Bronchial epithelial cell (primary cell): ENCODE measurements at regions not wholly inside any gene's neighbourhood (a gene's known extent, or its start where the extent isn't known, plus 50 kb on each side); places are given as distances from the start of the nearest gene placed in this dataset.
"Not testable (repeated sequence)": the region's sequence is repeated elsewhere in the genome, so short reads cannot be mapped to it uniquely, and the experiment has no call there.

Experiments
- DNase-seq: peaks from one replicate; pipeline ENCODE4 v3.0.0-alpha.2; 2010; ENCODE audit warnings: low read depth
- FAIRE-seq: peaks from 2 replicates; lab custom pipeline; 2011; peaks lifted over from hg19 to GRCh38; lab: Jason Lieb, UNC
- H3K27me3 ChIP-seq: 2 replicates; pipeline ENCODE4 v1.5.1; 2011; ENCODE audit warnings: low read length; ENCODE audit not compliant: control insufficient read depth, insufficient read depth
- H3K36me3 ChIP-seq: 2 replicates; pipeline ENCODE4 v1.5.1; 2011; ENCODE audit warnings: low read length; ENCODE audit not compliant: control insufficient read depth, insufficient read depth
- H3K4me3 ChIP-seq: 2 replicates; pipeline ENCODE4 v1.5.1; 2011; ENCODE audit warnings: mild to moderate bottlenecking, low read depth, low read length, control low read depth
- CTCF ChIP-seq: IDR thresholded peaks from 2 replicates; pipeline ENCODE4 v1.5.1; 2011; ENCODE audit warnings: mild to moderate bottlenecking, moderate library complexity, low read length, control low read depth, inconsistent platforms; ENCODE audit not compliant: insufficient read depth, severe bottlenecking

- H3K4me3 ChIP-seq: no peak overlapping the region
- H3K27me3 ChIP-seq: no peaks in the 10 kb centered on the region
- TF ChIP-seq CTCF: no peak
- FAIRE-seq: no peak
- DNase-seq: no peak
- H3K36me3 ChIP-seq: no peaks in the 10 kb centered on the region
Measured at GRCh38 chr3:74921676-74922075, 307.2 kb upstream of the CNTN3 start.

GRCh38 chr3:74920721-74921350 is 306.4 kb upstream of the CNTN3 start:
- DNase-seq: no peak
- Histone ChIP-seq H3K4me3 (no peak overlapping the region), H3K36me3 (no peaks in the 10 kb centered on the region), H3K27me3 (no peaks in the 10 kb centered on the region)
- no peak for TF ChIP-seq CTCF
- no peak for FAIRE-seq

- FAIRE-seq: no peak
- DNase-seq: no peak
- Histone ChIP-seq H3K36me3 (no peaks in the 10 kb centered on the region), H3K4me3 (no peak overlapping the region), H3K27me3 (no peaks in the 10 kb centered on the region)
- TF ChIP-seq CTCF: no peak
Measured at GRCh38 chr3:74916696-74917095, 302.2 kb upstream of the CNTN3 start.

- Histone ChIP-seq H3K27me3 (no peaks in the 10 kb centered on the region), H3K4me3 (no peak overlapping the region), H3K36me3 (no peaks in the 10 kb centered on the region)
- TF ChIP-seq CTCF: no peak
- FAIRE-seq (no peak), DNase-seq (peak; percentile 20)
Measured at GRCh38 chr3:74906181-74906580, 291.7 kb upstream of the CNTN3 start.

GRCh38 chr3:74905478-74905877 is 291.0 kb upstream of the CNTN3 start:
- no peak for TF ChIP-seq CTCF
- H3K27me3 ChIP-seq: no peaks in the 10 kb centered on the region
- FAIRE-seq: no peak
- no peak for DNase-seq
- H3K4me3 ChIP-seq: no peak overlapping the region
- no peaks in the 10 kb centered on the region for H3K36me3 ChIP-seq

GRCh38 chr3:74904646-74905045 is 290.2 kb upstream of the CNTN3 start:
- FAIRE-seq (no peak), DNase-seq (no peak)
- Histone ChIP-seq H3K27me3 (no peaks in the 10 kb centered on the region), H3K4me3 (no peak overlapping the region), H3K36me3 (no peaks in the 10 kb centered on the region)
- TF ChIP-seq CTCF: no peak

GRCh38 chr3:74899796-74900516 is 285.5 kb upstream of the CNTN3 start:
- H3K4me3 ChIP-seq, H3K36me3 ChIP-seq, DNase-seq, FAIRE-seq, H3K27me3 ChIP-seq: not testable (repeated sequence)
